ENCODE measurements at regions not wholly inside any gene's neighbourhood (a gene's known extent, or its start where the extent isn't known, plus 50 kb on each side); places are given as distances from the start of the nearest gene placed in this dataset.

DNA sequence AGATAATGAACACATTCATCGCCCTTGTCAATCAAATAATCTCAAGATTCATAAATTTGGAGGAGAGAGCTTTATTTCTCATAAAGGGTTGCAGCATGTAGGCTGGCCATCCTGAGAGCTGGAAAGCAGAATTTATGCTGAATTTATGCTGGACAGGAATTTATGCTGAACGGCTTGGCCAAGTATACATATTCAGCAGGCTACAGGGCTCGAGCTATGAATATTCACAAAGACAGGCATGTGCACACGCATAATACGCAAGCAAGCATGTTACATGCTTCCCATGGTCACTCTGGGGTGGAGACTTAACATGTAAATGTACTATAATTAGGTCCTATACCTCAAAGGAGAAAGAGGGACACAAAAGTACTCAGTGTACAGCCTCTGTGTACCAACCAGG is 618.8 kb downstream of the METTL4 start:
- Histone ChIP-seq H3K27ac (no peak overlapping the region), H3K27me3 (no peaks in the 10 kb centered on the region), H3K4me1 (no peaks in the 10 kb centered on the region), H3K9me3 (no peaks in the 10 kb centered on the region), H3K36me3 (no peaks in the 10 kb centered on the region), H3K4me3 (no peak overlapping the region)
- no peak for DNase-seq
- intact Hi-C loops (cut with DNase I), result no loop called here
- 71% methylated on average over 5 of the region's 5 CpGs for WGBS, 2 donors
- no peak for TF ChIP-seq POLR2AphosphoS5 (IDR thresholded peaks at IDR 0.05)
- TF ChIP-seq EP300 (IDR thresholded peaks at IDR 0.05), result no peak
- no peak for TF ChIP-seq POLR2A (IDR thresholded peaks at IDR 0.05)
- TF ChIP-seq CTCF (IDR thresholded peaks at IDR 0.05), result no peak

GRCh38 chr18:1954583-1955312 is 616.6 kb downstream of the METTL4 start:
- no peaks in the 10 kb centered on the region for H3K36me3 ChIP-seq
- no peak overlapping the region for H3K4me3 ChIP-seq
- 88 to 90% methylated on average over 20 of the region's 20 CpGs for WGBS, 2 donors
- H3K9me3 ChIP-seq, result no peaks in the 10 kb centered on the region
- no peak overlapping the region for H3K27ac ChIP-seq
- intact Hi-C loops (cut with DNase I), result no loop called here
- H3K4me1 ChIP-seq, result no peaks in the 10 kb centered on the region
- TF ChIP-seq EP300 (IDR thresholded peaks at IDR 0.05) (no peak), CTCF (IDR thresholded peaks at IDR 0.05) (no peak), POLR2A (IDR thresholded peaks at IDR 0.05) (no peak), POLR2AphosphoS5 (IDR thresholded peaks at IDR 0.05) (no peak)
- H3K27me3 ChIP-seq, result no peaks in the 10 kb centered on the region
- DNase-seq, result no peak

DNA sequence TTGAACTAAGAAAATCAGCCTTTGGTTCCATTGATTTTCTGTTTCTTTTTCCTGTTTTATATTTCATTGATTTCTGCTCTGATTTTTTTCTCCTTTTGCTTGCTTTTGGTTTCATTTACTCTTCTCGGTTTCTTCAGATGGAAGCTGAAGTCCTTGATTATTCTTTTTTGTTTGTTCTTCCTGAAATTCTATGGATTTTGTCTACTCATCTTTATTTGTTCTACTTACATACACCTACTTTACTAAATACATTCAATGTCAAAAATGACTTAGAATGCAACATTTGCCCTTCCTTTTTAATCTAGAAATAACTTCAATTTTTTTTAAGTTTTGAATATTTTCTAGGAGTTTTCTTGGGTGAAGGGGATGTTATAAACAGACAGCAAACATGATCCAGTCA is 612.5 kb downstream of the METTL4 start:
- intact Hi-C loops (cut with DNase I), result no loop called here

DNA sequence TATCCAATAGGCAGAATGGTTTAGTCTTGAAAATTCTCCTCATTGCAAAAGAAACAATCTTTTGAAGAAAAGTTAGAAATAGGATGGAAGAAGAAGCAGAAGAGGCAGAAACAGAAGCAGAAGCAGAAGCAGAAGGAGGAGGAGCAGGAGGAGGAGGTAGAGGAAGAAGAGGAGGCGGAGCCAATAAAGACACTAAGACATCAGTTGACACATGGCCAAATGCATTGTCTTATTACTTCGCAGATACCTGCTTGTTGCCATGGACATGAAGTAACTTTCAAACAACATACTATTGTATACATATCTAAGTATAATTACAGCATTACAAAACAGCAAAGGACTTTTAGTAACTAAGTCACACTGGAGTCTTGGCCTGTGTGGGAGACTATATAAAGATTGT is 606.3 kb downstream of the METTL4 start:
- no peaks in the 10 kb centered on the region for H3K36me3 ChIP-seq
- no peaks in the 10 kb centered on the region for H3K9me3 ChIP-seq
- no peaks in the 10 kb centered on the region for H3K4me1 ChIP-seq
- intact Hi-C loops (cut with DNase I), result no loop called here
- no peak for DNase-seq
- whole genome bisulfite sequencing, 2 donors, result 61 to 73% methylated on average over 2 of the region's 2 CpGs
- TF ChIP-seq POLR2AphosphoS5 (IDR thresholded peaks at IDR 0.05) (no peak), POLR2A (IDR thresholded peaks at IDR 0.05) (no peak), CTCF (IDR thresholded peaks at IDR 0.05) (no peak), EP300 (IDR thresholded peaks at IDR 0.05) (no peak)
- H3K27ac ChIP-seq, result no peak overlapping the region
- no peaks in the 10 kb centered on the region for H3K27me3 ChIP-seq
- H3K4me3 ChIP-seq, result no peak overlapping the region

More for the DNA sequence above, 612.5 kb downstream of the METTL4 start:
- Histone ChIP-seq H3K36me3 (no peaks in the 10 kb centered on the region), H3K4me1 (no peaks in the 10 kb centered on the region), H3K27ac (no peak overlapping the region), H3K27me3 (no peaks in the 10 kb centered on the region), H3K9me3 (no peaks in the 10 kb centered on the region), H3K4me3 (no peak overlapping the region)
- no peak for DNase-seq
- WGBS, 2 donors, result 0 to 32% methylated on average over 1 of the region's 1 CpG
- TF ChIP-seq POLR2AphosphoS5 (IDR thresholded peaks at IDR 0.05) (no peak), CTCF (IDR thresholded peaks at IDR 0.05) (no peak), POLR2A (IDR thresholded peaks at IDR 0.05) (no peak), EP300 (IDR thresholded peaks at IDR 0.05) (no peak)

GRCh38 chr18:1965541-1965940 is 605.8 kb downstream of the METTL4 start:
- TF ChIP-seq EP300 (IDR thresholded peaks at IDR 0.05) (no peak), POLR2AphosphoS5 (IDR thresholded peaks at IDR 0.05) (no peak), CTCF (IDR thresholded peaks at IDR 0.05) (no peak), POLR2A (IDR thresholded peaks at IDR 0.05) (no peak)
- no peaks in the 10 kb centered on the region for H3K9me3 ChIP-seq
- no peak overlapping the region for H3K4me3 ChIP-seq
- intact Hi-C loops (cut with DNase I), result no loop called here
- 34 to 36% methylated on average over 2 of the region's 2 CpGs for WGBS, 2 donors
- DNase-seq, result no peak
- H3K4me1 ChIP-seq, result no peaks in the 10 kb centered on the region
- H3K27me3 ChIP-seq, result no peaks in the 10 kb centered on the region
- no peak overlapping the region for H3K27ac ChIP-seq
- H3K36me3 ChIP-seq, result no peaks in the 10 kb centered on the region

Data from sigmoid colon (tissue), 6 donors.